GM11168 (cell line): ENCODE measurements at regions not wholly inside any gene's neighbourhood (a gene's known extent, or its start where the extent isn't known, plus 50 kb on each side); places are given as distances from the start of the nearest gene placed in this dataset.

Experiments used
- in situ Hi-C: fragments of 300-500 bp; cut with MboI; formaldehyde crosslinking; loops from one replicate; pipeline ENCODE4 v1.12.0; 2022; ENCODE audit warnings: low sequenced_read_pairs; ENCODE audit not compliant: unreplicated experiment

GRCh38 chr18:61756244-61756643 lies 136.6 kb downstream of the RNF152 start:
- in situ Hi-C loops: no loop called here

DNA sequence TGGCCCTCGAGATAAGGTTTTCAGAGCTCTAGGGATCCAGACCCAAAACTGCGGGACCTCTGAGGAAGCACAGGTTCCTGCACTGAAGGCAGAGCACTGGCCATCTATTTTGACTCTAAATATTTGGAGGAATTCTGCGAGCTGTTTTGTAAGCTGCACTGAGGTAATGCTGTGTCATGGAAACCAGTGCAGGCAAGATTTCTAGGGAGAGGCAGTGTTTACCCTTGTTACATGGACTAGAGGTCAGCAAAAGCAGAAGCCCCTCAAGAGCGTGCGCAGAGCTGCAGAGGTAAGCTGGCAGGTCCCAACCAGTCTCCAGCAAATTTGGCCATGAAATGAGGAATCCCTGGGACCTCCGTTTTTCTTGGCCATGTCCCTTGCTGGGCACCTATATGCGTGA lies 137.3 kb downstream of the RNF152 start:
- in situ Hi-C loops: no loop called here

- in situ Hi-C loops: no loop called here
Observed at GRCh38 chr18:61754039-61754583, 138.7 kb downstream of the RNF152 start.

DNA sequence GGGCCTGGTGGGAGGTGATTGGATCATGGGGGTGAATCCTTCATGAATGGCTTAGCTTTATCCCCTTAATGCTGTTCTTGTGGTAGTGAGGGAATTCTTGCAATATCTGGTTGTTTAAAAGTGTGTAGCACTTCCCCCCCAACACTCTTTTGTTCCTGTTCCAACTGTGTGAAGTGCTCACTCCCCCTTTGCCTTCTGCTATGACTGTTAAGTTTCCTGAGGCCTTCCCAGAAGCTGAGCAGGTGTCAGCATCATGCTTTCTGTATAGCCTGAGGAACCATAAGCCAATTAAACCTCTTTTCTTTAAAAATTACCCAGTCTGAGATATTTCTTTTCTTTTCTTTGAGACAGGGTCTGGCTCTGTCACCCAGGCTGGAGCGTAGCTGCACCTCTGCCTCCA lies 139.4 kb downstream of the RNF152 start:
- in situ Hi-C loops: no loop called here

GRCh38 chr18:61752973-61753372 lies 139.8 kb downstream of the RNF152 start:
- in situ Hi-C loops: no loop called here

- in situ Hi-C loops: no loop called here
Observed at GRCh38 chr18:61750840-61751668, 141.8 kb downstream of the RNF152 start.

DNA sequence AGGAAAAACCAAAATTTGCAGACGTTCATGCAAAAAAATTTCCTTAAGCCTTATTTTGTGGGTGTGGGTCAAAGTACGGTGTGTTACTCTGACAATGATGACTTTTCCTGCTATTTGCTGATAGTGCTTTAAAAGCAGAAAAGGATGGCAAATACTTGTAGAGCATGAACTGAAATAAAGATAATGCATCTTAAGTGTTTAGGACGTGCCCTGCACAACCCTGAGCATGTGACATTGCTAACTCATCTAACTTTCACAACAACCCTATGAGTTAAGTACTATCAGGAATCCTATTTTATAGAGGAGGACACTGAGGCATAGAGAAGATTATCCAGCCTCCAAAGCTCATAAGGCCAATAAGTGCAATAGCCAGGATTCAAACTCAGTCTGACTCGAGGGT lies 143.3 kb downstream of the RNF152 start:
- in situ Hi-C loops: no loop called here

GRCh38 chr18:61749031-61749430 lies 143.8 kb downstream of the RNF152 start:
- in situ Hi-C loops: no loop called here

GRCh38 chr18:61748004-61748403 lies 144.8 kb downstream of the RNF152 start:
- in situ Hi-C loops: no loop called here

GRCh38 chr18:61743775-61744531 lies 148.9 kb downstream of the RNF152 start:
- in situ Hi-C loops: no loop called here

DNA sequence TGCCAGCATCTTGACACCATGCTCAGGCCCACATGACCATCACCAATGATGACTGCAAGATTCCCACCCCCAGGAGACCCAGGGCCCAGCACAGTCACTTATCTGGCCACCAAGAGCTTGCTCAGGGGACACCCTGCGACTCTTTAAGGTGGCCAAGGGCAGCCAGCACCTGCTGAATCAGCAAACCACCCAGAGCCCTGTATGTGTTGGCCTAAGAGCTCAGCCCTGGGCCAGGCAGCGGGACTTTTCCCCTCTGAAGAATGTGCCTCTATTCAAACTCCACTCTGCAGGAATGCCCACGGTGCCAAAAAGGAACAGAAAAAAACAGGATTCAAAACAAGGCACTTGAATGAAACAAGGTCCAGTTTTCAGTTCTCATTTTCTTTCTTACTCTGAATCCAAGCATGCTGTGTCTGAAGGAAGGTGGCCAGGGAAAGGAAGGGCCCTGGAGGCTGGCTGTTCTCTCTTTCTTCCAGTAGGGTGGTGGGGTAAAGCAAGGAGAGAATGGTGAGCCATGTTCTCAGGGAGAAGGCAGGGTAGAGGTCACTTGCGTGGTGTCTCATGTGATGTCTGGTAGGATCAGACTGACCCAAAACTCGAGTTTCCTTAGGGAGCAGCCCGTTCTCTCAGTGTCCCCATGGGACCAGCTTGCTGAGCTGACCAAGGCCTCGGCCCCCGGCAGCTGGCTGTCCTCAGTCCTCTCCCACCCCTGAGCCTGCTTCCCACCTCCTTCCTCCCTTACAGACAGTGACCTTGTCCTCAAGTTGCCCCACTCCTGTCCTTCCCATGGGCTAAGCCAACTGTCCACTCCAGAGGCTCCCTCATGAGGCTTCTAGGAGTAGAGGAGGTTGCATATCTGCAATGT lies 150.0 kb downstream of the RNF152 start:
- in situ Hi-C loops: no loop called here

GRCh38 chr18:61741881-61742454 lies 150.8 kb downstream of the RNF152 start:
- in situ Hi-C loops: no loop called here

DNA sequence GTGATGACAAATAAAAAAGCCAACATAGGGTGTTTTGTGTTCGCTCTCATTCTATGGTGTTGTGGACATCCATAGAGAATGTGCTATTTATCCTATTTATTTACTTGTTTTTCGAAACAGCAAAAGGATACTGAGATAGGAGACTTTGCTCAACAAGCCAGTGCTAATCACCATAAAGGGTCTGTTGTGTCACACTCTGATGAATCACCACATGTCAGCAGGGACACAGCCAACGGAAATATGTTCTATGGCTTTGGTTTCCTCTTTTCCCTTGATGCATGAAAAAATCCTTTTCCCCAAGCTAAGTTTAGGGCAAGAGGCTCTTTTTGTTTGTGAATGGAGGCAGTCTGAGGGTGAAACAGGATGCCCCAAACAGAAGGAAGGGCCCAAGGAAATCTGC lies 154.3 kb downstream of the RNF152 start:
- in situ Hi-C loops: no loop called here

- in situ Hi-C loops: no loop called here
Observed at GRCh38 chr18:61738042-61738441, 154.8 kb downstream of the RNF152 start.

GRCh38 chr18:61736133-61736532 lies 156.7 kb downstream of the RNF152 start:
- in situ Hi-C loops: no loop called here

DNA sequence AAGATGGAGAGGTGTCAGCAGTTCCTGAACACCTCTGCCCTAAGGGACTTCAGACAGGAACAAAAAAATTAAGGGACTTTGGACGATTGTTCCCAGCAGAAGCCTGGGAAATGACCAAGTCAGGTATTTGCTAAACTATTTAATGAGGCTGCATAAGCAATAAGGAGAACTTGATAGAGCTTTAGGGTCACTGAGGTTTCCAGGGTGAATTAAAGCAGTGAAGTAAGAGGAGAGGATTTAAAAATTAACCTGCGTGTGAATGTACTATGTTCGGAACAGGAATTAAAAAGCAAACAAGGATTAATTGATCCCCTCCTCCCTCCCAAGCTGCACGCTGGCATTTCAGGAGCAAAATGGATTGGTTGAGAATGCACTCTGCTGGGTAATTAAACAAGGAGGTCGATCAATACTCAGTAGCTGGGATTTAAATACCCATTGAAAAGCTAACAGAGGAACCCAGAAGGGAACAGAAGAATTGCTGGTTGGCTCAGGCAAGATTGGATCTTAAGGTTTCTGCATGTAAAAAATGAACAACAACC lies 157.2 kb downstream of the RNF152 start:
- in situ Hi-C loops: no loop called here

DNA sequence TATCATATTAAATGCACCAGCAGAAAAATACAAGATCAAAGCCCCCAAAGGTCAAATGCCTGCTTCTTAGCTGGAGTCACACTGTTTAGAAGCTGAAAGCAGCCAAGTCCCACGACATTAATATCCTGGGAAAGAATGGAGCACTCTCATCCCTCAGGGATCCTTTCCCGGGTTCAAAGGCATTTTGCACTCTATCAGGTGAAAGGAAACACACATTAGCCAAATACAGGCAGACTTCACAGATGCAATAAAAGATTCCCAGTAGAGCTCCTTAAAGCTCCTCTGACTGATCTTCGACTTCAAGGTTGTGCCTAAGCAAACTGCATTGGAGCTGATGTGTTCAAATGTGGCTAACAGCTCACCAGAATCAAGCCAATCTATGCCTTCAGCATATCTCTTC lies 158.4 kb downstream of the RNF152 start:
- in situ Hi-C loops: no loop called here

GRCh38 chr18:61732854-61733253 lies 160.0 kb downstream of the RNF152 start:
- in situ Hi-C loops: no loop called here

- in situ Hi-C loops: no loop called here
Observed at GRCh38 chr18:61731693-61732376, 161.0 kb downstream of the RNF152 start.
